ENCODE measurements at regions not wholly inside any gene's neighbourhood (a gene's known extent, or its start where the extent isn't known, plus 50 kb on each side); places are given as distances from the start of the nearest gene placed in this dataset.
A peak's percentile ranks its signal among the peaks of the same experiment; 100 is the strongest.

DNA sequence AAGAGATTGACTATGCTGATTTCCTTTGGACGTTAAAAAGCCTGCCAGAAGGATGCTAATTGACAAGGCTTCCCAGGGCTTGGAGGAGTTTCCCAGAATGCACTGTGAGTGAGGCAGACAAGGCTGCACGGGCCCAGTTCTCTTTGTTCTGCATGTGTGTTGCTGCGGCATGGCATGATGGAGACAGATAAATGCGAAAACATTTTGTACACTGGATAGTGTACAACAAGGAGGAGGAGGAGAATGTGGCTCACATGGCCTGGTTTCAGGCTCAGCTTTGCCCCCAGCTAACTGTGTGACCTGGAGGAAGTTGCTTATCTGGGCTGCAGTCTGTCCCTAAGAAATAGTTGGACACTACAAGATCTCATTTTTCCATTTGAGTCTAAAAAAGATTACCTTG, 135.5 kb upstream of the CPEB4 start (continued):
- TF ChIP-seq, protein P1, sequence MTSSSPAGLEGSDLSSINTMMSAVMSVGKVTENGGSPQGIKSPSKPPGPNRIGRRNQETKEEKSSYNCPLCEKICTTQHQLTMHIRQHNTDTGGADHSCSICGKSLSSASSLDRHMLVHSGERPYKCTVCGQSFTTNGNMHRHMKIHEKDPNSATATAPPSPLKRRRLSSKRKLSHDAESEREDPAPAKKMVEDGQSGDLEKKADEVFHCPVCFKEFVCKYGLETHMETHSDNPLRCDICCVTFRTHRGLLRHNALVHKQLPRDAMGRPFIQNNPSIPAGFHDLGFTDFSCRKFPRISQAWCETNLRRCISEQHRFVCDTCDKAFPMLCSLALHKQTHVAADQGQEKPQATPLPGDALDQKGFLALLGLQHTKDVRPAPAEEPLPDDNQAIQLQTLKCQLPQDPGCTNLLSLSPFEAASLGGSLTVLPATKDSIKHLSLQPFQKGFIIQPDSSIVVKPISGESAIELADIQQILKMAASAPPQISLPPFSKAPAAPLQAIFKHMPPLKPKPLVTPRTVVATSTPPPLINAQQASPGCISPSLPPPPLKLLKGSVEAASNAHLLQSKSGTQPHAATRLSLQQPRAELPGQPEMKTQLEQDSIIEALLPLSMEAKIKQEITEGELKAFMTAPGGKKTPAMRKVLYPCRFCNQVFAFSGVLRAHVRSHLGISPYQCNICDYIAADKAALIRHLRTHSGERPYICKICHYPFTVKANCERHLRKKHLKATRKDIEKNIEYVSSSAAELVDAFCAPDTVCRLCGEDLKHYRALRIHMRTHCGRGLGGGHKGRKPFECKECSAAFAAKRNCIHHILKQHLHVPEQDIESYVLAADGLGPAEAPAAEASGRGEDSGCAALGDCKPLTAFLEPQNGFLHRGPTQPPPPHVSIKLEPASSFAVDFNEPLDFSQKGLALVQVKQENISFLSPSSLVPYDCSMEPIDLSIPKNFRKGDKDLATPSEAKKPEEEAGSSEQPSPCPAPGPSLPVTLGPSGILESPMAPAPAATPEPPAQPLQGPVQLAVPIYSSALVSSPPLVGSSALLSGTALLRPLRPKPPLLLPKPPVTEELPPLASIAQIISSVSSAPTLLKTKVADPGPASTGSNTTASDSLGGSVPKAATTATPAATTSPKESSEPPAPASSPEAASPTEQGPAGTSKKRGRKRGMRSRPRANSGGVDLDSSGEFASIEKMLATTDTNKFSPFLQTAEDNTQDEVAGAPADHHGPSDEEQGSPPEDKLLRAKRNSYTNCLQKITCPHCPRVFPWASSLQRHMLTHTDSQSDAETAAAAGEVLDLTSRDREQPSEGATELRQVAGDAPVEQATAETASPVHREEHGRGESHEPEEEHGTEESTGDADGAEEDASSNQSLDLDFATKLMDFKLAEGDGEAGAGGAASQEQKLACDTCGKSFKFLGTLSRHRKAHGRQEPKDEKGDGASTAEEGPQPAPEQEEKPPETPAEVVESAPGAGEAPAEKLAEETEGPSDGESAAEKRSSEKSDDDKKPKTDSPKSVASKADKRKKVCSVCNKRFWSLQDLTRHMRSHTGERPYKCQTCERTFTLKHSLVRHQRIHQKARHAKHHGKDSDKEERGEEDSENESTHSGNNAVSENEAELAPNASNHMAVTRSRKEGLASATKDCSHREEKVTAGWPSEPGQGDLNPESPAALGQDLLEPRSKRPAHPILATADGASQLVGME (CRISPR knock-in tag; IDR thresholded peaks at IDR 0.05): peak; percentile 86; the same call in 1 of the 2 replicates
- TF ChIP-seq, protein P2, sequence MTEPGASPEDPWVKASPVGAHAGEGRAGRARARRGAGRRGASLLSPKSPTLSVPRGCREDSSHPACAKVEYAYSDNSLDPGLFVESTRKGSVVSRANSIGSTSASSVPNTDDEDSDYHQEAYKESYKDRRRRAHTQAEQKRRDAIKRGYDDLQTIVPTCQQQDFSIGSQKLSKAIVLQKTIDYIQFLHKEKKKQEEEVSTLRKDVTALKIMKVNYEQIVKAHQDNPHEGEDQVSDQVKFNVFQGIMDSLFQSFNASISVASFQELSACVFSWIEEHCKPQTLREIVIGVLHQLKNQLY (CRISPR knock-in tag; conservative IDR thresholded peaks at IDR 0.05): no peak
- TF ChIP-seq HDAC2 (IDR thresholded peaks at IDR 0.05) (peak; percentile 43; the same call in 1 of the 2 replicates), CBFA2T3 (IDR thresholded peaks at IDR 0.05) (peak; percentile 56), CHD1 (IDR thresholded peaks at IDR 0.05; ENCODE audit: low read length) (no peak), NFE2 (IDR thresholded peaks at IDR 0.05; ENCODE audit: low read depth) (no peak), POLR2H (tag; IDR thresholded peaks at IDR 0.05; ENCODE audit: low read depth) (no peak), POLR2A (conservative IDR thresholded peaks at IDR 0.05) (no peak), HNRNPL (IDR thresholded peaks at IDR 0.05; ENCODE audit: low read depth, low read length) (no peak), SP1 (CRISPR knock-in tag; IDR thresholded peaks at IDR 0.05) (no peak), MEF2D (tag; conservative IDR thresholded peaks at IDR 0.05; ENCODE audit: low read depth) (0 out of 2 replicates have a peak, but pooled peaks have one; percentile 36), DMBX1 (CRISPR knock-in tag; IDR thresholded peaks at IDR 0.05; ENCODE audit: borderline replicate concordance) (peak; percentile 45; the same call in 1 of the 2 replicates), TEAD1 (CRISPR knock-in tag; IDR thresholded peaks at IDR 0.05) (0 out of 4 replicates have a peak, but pooled peaks of 1 of the 2 experiments have one; percentile 17), ZC3H11A (IDR thresholded peaks at IDR 0.05; ENCODE audit: low read depth, low read length) (no peak), RHOXF2B (CRISPR knock-in tag; conservative IDR thresholded peaks at IDR 0.05) (no peak)
- TF ChIP-seq, protein P3, sequence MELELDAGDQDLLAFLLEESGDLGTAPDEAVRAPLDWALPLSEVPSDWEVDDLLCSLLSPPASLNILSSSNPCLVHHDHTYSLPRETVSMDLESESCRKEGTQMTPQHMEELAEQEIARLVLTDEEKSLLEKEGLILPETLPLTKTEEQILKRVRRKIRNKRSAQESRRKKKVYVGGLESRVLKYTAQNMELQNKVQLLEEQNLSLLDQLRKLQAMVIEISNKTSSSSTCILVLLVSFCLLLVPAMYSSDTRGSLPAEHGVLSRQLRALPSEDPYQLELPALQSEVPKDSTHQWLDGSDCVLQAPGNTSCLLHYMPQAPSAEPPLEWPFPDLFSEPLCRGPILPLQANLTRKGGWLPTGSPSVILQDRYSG (tag; conservative IDR thresholded peaks at IDR 0.05; ENCODE audit: low read depth): no peak
- TF ChIP-seq, protein P4, sequence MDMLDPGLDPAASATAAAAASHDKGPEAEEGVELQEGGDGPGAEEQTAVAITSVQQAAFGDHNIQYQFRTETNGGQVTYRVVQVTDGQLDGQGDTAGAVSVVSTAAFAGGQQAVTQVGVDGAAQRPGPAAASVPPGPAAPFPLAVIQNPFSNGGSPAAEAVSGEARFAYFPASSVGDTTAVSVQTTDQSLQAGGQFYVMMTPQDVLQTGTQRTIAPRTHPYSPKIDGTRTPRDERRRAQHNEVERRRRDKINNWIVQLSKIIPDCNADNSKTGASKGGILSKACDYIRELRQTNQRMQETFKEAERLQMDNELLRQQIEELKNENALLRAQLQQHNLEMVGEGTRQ (CRISPR knock-in tag; IDR thresholded peaks at IDR 0.05): no peak
- TF ChIP-seq, protein P5, sequence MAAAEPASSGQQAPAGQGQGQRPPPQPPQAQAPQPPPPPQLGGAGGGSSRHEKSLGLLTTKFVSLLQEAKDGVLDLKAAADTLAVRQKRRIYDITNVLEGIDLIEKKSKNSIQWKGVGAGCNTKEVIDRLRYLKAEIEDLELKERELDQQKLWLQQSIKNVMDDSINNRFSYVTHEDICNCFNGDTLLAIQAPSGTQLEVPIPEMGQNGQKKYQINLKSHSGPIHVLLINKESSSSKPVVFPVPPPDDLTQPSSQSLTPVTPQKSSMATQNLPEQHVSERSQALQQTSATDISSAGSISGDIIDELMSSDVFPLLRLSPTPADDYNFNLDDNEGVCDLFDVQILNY (CRISPR knock-in tag; IDR thresholded peaks at IDR 0.05): no peak
- TF ChIP-seq, protein P6, sequence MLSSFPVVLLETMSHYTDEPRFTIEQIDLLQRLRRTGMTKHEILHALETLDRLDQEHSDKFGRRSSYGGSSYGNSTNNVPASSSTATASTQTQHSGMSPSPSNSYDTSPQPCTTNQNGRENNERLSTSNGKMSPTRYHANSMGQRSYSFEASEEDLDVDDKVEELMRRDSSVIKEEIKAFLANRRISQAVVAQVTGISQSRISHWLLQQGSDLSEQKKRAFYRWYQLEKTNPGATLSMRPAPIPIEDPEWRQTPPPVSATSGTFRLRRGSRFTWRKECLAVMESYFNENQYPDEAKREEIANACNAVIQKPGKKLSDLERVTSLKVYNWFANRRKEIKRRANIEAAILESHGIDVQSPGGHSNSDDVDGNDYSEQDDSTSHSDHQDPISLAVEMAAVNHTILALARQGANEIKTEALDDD (IDR thresholded peaks at IDR 0.05): no peak

Data from K562 (cell line).